Posterior cingulate gyrus (tissue), 11 donors: ENCODE measurements at regions not wholly inside any gene's neighbourhood (a gene's known extent, or its start where the extent isn't known, plus 50 kb on each side); places are given as distances from the start of the nearest gene placed in this dataset.
"Not testable (repeated sequence)": the region's sequence is repeated elsewhere in the genome, so short reads cannot be mapped to it uniquely, and the experiment has no call there.

Experiments used
- DNase-seq, 10 donors: peaks; one replicate each; pipeline versions ENCODE4 v3.0.0 to v3.0.0-alpha.2; 2020 to 2021; ENCODE audit warnings: mixed read lengths in 3 of 10
- intact Hi-C: fragments of 100-400 bp; cut with DNase I; formaldehyde crosslinking; loops from one replicate; pipeline ENCODE4 v1.15.1; 2023

GRCh38 chr6:145548933-145549648 is 186.2 kb downstream of the EPM2A start:
- no peak for DNase-seq
- intact Hi-C loops: no loop called here

DNA sequence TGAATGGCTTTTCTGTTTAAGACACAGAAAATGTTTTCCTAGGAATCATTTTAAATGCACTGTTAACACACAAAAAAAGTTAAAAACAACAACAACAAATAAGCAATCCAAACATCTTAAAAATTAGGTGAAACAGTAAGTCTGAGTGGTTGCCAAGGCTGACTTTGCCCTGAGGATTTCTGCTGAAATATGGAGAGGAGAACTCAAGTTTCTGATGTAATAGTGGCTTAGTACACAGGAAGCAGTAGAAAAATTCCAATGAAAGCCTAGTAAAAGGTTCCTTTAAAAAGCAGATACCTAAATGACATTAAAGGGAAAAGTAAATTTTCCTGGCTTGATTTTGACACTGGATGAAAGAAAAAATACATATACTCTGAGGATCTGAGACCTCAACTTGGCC is 184.2 kb downstream of the EPM2A start:
- intact Hi-C loops: no loop called here
- no peak for DNase-seq

DNA sequence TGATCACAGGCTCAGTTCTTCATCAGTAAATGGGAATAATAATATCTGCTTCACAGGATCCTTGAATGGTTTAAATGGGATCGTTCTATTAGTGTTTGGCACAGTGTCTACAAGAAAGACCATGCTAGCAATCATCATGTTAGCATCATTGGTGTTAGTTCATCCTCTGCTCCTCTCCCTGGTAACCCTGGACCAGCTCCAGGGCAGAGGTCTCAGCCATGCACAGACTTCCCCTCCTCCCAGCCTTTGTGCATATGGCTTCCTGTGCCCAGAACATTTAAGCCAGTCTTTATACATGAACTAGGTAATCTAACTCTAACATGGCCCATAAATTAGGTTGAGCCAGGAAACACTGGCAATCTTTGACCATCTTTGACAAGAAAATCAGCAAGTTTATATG is 180.2 kb downstream of the EPM2A start:
- intact Hi-C loops: no loop called here
- DNase-seq: no peak

DNA sequence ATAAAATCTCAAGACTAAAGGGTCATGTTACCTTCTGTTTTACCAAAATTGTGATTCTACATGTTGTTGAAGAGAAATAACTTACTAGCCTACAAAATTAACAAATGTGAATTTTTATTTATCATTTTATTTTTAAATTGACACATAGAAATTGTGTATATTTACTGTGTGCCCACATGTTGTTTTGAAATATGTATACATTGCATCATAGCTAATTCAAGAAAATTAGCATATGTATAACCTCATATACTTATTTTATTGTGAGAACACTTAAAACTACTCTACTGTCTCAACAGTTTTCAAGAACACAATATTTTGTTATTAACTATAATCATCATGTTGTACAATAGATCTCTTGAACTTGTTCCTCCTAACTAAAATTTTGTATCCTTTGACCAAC is 177.8 kb downstream of the EPM2A start:
- DNase-seq: no peak
- intact Hi-C loops: no loop called here

DNA sequence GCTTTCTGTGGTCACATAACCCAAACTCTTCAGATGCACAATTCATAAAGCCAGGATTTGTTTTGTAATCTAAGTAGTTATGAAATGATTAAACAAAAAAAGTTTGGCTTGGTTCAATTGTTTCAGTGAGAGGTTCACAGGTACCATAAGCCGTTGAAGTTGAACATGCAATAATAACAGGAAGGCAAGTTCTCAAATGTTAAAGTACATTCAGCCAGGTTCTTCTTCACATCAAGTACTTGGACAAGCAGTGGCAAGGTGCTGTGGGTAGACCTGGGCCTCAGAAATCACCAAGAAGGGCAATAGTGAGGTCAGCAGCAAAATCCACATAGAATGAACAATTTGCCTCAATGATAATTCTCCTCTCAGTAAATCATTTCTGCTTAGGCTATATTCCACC is 175.5 kb downstream of the EPM2A start:
- intact Hi-C loops: no loop called here

DNA sequence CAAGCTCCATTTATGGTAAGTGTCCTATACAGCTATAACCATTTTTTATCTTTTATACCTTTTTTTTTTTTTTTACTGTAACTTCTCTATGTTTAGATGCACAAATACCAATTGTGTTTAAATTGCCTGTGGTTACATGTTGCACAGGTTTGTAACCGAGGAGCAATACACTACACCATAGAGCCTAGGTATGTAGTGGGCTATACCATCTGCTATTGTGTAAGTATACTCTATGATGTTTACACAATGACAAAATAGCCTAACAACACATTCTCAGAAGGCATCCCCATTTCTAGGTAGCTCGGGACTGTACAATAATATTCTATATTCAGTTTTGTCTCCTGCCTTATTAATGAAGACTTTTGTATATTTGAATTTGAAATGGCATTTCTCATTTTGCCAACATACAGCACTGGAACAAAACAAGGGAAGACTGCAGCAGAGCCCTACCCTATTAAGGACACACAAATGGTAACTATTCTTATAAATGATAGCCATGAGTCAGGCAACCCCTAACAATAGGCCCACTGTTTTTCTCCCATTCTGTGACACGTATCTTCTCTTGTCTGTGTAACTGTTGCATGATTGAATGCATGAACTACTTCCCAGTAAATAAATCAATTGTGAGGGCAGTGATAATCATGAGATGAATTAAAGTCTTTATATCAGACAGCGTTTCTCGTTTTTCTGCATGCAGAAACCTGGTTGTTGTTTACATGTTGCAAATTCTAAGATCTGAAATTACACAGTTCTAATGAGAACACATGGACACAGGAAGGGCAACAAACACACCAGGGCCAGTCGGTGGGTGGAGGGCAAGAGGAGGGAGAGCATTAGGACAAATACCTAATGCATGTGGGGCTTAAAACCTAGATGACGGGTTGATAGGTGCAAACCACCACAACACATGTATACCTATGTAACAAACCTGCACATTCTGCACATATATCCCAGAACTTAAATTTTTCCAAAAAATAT is 173.9 kb downstream of the EPM2A start:
- DNase-seq: no peak
- intact Hi-C loops: no loop called here

More for the DNA sequence above, 175.5 kb downstream of the EPM2A start:
- DNase-seq: no peak

DNA sequence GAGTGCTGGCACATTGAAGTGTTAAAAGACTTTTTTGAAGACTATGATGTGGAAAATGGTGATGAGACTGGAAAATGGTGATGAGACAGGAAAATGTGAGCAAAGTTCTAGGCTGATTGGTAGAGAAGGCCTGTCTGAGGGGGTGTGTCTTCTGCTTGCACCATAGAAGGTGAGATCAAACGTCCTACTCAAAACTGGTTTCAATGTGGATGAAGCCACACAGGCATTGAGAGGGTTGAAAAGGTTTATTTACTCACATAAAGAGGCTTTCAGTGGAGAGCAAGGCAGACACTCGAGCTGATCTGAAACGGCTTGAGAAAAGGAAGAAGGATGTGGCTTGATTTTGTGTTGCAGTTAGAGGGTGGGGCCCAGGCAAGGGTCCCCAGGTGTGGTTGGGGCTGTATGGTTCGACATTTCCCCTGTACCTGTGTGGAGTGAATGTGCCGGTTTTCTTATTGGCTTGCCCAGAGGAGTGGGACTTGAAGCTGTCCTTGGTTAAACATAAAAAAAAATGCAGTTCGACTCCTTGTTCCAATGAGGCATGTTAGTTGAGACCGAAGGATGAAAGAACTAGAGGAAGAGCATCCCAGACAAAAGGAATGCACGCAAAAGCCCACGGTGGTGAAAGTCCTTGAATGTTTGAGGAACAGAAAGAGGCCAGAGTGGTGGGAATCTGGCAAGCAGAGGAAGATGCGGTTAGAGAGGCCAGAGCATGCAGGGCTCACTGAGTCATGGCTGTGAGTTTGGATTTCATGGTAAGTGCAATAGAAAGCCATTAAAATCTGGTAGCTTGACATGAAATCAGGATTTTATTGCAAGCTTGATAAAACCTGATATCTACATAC is 172.3 kb downstream of the EPM2A start:
- intact Hi-C loops: no loop called here
- DNase-seq: no peak

DNA sequence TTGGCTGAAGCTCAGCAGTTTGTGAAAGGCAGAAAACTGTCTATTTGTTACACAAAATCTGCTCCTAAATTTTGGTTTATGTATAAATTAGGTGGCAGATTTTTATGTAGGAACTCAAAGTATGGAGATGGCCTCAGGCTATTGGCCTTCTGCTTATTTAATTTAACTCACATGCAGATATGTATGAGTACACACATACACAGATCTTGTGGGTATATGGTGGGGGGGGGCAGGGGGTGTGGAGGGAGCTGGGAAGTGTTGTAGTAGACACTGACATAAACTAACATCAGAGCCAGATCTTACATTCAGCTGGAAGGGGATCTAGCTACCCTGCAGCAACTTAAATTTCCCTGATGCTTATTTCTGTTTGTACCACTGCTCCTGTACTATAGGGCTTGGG is 170.8 kb downstream of the EPM2A start:
- no peak for DNase-seq
- intact Hi-C loops: no loop called here

DNA sequence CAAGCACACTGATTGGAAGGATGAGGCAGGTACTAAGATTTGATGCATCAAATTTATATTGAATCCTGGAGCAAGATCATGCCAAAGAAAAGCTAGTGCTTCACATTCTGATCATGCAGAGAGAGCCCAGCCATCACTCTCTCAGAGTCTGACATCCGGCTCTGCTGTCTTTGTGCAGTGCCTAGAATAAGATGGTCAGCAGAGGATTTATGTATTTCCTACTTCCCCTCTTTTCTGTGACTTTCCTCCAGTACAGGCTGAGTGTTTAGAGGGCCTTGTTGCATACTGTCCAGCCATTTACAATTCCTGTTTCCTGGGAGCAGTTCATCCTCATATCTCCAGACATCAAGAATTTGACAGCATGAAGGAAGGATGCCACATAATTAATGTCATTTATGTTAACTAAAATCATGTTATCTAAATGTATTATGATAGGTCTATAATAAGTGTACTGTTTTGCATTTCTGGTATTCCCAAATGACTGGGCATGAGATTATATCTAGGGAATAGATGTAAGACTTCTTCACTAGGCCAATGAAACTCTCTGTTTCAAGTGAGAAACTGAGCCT is 167.6 kb downstream of the EPM2A start:
- intact Hi-C loops: no loop called here
- DNase-seq: no peak

DNA sequence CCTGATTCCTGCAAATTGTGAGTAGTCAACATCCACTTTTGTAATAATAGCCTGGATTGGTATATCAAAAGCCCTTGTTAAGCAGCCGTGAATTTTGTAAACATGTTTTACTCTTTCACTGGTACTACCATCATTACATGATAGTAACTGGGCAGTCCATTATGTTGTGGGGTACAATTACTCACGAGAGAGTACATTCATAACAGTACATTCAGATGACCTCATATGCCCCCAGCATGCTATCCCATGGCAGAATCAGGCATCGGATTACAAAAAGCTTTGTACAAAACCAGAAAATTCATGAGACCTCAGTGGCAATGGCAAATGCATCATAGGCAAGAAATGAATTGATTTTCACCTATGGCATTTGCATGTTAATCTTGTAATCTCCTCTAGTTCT is 166.2 kb downstream of the EPM2A start:
- intact Hi-C loops: no loop called here
- no peak for DNase-seq

DNA sequence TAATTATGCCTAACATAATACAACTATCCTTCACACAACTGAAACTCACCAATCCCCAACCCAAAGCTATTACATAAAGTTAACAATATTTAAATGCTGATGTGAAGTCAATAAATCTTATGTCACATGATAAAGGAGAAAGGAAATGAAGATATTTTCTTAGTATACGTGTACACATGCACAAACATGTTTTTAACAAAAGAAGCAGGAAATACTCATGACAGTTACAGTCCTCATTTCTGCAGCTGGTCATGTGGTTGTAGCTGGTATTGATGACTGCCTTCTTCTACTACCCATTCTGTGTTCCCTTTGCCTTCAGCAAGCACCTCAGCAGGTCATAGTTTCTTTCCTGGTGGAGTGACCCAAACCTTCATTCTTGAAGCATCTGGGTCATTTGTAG is 165.0 kb downstream of the EPM2A start:
- intact Hi-C loops, DNase-seq: not testable (repeated sequence)

- intact Hi-C loops, DNase-seq: not testable (repeated sequence)
Observed at GRCh38 chr6:145574269-145574668, 161.1 kb downstream of the EPM2A start.
